C1 segment of cervical spinal cord (tissue), 14 donors: ENCODE measurements at regions not wholly inside any gene's neighbourhood (a gene's known extent, or its start where the extent isn't known, plus 50 kb on each side); places are given as distances from the start of the nearest gene placed in this dataset.
A peak's percentile ranks its signal among the peaks of the same experiment; 100 is the strongest.

Experiments used
- DNase-seq, 14 donors: peaks; one replicate each; lab custom pipeline; 2025; lab: John Stamatoyannopoulos, UW

- DNase-seq: no peak
Measured at GRCh38 chr12:77352946-77353345, 287.6 kb upstream of the E2F7 start.

- no peak for DNase-seq
Measured at GRCh38 chr12:77351860-77352259, 286.5 kb upstream of the E2F7 start.

GRCh38 chr12:77349689-77350370 lies 284.5 kb upstream of the E2F7 start:
- DNase-seq: no peak

- no peak for DNase-seq
Measured at GRCh38 chr12:77347017-77347416, 281.6 kb upstream of the E2F7 start.

GRCh38 chr12:77345336-77345735 lies 280.0 kb upstream of the E2F7 start:
- DNase-seq: no peak

GRCh38 chr12:77344651-77345050 lies 279.3 kb upstream of the E2F7 start:
- DNase-seq: no peak

- no peak for DNase-seq
Measured at GRCh38 chr12:77343291-77343690, 277.9 kb upstream of the E2F7 start.

- no peak for DNase-seq
Measured at GRCh38 chr12:77342253-77342652, 276.9 kb upstream of the E2F7 start.

- no peak for DNase-seq
Measured at GRCh38 chr12:77339610-77340009, 274.2 kb upstream of the E2F7 start.

- DNase-seq: no peak
Measured at GRCh38 chr12:77337362-77337761, 272.0 kb upstream of the E2F7 start.

GRCh38 chr12:77334806-77335205 lies 269.4 kb upstream of the E2F7 start:
- no peak for DNase-seq

- no peak for DNase-seq
Measured at GRCh38 chr12:77328326-77328725, 263.0 kb upstream of the E2F7 start.

- DNase-seq: peak in 6 of 14 donors; percentile 16 to 48 (median 36)
Measured at GRCh38 chr12:77325511-77326236, 260.3 kb upstream of the E2F7 start.

GRCh38 chr12:77324763-77325468 lies 259.5 kb upstream of the E2F7 start:
- peak in 12 of 14 donors; percentile 26 to 76 (median 53) for DNase-seq

GRCh38 chr12:77324416-77324762 lies 259.0 kb upstream of the E2F7 start:
- no peak for DNase-seq

- no peak for DNase-seq
Measured at GRCh38 chr12:77323788-77324415, 258.5 kb upstream of the E2F7 start.

GRCh38 chr12:77319166-77319565 lies 253.8 kb upstream of the E2F7 start:
- DNase-seq: no peak

- DNase-seq: no peak
Measured at GRCh38 chr12:77315407-77315806, 250.0 kb upstream of the E2F7 start.

GRCh38 chr12:77314378-77315052 lies 249.1 kb upstream of the E2F7 start:
- DNase-seq: no peak

- no peak for DNase-seq
Measured at GRCh38 chr12:77308056-77308455, 242.7 kb upstream of the E2F7 start.

GRCh38 chr12:77300811-77301210 lies 235.4 kb upstream of the E2F7 start:
- DNase-seq: no peak
